ENCODE measurements at regions not wholly inside any gene's neighbourhood (a gene's known extent, or its start where the extent isn't known, plus 50 kb on each side); places are given as distances from the start of the nearest gene placed in this dataset.

DNA sequence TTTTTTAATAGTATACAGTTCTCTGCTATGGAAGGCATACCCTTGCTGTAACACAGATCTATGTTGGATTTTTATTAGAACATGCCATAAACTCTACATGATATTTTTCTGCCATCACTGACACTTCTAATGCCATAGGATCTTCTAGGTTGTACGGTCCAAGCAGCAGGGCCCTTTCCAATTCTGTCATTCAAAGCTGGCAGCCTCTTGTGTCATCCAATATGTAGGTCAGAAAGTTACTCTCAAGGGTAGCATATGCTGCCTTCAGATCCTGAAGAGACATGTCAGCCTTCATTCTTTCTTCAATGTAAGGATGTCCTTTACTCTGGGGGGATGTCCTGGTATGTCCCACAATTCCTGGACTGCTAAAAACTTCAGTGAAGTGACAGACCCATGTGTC, 629.2 kb upstream of the USP24 start:
- in situ Hi-C loops (cut with MboI; ENCODE audit: low sequenced_read_pairs, unreplicated experiment), result no loop called here
- DNase-seq (ENCODE audit: low spot score), result peak; percentile 5
- TF ChIP-seq, protein P1, sequence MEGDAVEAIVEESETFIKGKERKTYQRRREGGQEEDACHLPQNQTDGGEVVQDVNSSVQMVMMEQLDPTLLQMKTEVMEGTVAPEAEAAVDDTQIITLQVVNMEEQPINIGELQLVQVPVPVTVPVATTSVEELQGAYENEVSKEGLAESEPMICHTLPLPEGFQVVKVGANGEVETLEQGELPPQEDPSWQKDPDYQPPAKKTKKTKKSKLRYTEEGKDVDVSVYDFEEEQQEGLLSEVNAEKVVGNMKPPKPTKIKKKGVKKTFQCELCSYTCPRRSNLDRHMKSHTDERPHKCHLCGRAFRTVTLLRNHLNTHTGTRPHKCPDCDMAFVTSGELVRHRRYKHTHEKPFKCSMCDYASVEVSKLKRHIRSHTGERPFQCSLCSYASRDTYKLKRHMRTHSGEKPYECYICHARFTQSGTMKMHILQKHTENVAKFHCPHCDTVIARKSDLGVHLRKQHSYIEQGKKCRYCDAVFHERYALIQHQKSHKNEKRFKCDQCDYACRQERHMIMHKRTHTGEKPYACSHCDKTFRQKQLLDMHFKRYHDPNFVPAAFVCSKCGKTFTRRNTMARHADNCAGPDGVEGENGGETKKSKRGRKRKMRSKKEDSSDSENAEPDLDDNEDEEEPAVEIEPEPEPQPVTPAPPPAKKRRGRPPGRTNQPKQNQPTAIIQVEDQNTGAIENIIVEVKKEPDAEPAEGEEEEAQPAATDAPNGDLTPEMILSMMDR (IDR thresholded peaks at IDR 0.05; ENCODE audit: borderline replicate concordance, control extremely low read depth, extremely low read depth, insufficient read depth, missing control alignments), result no peak

DNA sequence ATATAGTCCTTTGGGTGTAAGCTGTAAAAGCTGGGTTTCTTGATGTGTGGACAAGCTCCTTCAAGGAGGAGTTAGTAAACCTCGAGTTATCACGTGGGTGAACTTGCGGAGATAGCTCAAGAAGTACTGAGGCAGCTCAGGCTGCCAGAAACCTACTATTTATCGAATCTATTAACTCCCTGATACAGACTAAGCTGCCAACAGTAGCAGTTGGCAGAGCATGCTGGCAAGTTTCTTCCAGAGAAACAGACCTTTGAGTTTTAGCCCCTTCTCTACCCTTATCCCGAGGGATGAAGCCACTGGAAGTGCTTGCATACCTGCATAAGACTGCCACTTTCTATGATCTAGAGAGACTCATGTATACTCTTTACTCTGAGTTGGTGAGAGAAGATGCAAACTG, 624.5 kb upstream of the USP24 start:
- DNase-seq (ENCODE audit: low spot score), result no peak
- TF ChIP-seq, protein P1 (IDR thresholded peaks at IDR 0.05; ENCODE audit: borderline replicate concordance, control extremely low read depth, extremely low read depth, insufficient read depth, missing control alignments), result no peak
- in situ Hi-C loops (cut with MboI; ENCODE audit: low sequenced_read_pairs, unreplicated experiment), result no loop called here

DNA sequence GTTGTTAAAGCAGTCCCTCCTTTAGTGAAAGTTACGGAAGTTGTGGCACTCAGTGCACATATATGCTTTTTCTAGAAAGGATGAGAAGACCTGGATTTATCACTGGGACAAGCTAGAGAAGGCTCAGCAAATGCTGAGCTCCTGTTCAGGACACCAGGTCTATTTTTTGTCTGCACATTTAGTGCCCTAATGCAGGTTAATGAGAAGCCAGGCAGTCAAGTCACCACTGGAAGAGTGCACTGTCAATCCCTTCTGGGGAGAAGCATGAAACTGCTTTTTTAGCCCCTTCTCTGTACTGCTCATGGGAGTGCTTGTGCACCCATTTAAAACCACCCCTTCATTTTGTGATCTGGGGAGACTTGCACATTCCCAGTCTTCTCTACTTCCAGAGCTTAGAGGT, 624.1 kb upstream of the USP24 start:
- in situ Hi-C loops (cut with MboI; ENCODE audit: low sequenced_read_pairs, unreplicated experiment), result no loop called here
- TF ChIP-seq, protein P1 (IDR thresholded peaks at IDR 0.05; ENCODE audit: borderline replicate concordance, control extremely low read depth, extremely low read depth, insufficient read depth, missing control alignments), result no peak
- no peak for DNase-seq (ENCODE audit: low spot score)

DNA sequence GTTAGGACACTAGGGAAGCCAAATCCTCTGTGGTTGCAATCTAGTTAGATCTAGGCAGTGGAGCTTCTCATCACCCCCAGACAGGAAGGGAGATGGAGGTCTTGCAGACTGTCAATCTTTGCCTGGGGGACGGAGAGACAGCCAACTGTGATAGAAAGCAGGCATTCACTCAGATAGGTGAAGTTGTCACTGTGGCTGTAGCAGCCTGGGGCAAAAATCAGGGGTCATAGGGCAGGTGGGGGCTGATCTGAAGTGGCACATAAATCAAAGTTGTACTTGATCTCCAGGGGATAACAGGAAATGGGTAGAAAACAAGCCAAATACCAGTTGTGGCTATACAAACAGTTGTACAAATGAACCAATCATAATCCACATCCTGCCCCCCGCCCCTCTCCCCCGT, 620.9 kb upstream of the USP24 start:
- no peak for DNase-seq (ENCODE audit: low spot score)
- in situ Hi-C loops (cut with MboI; ENCODE audit: low sequenced_read_pairs, unreplicated experiment), result no loop called here
- TF ChIP-seq, protein P1 (IDR thresholded peaks at IDR 0.05; ENCODE audit: borderline replicate concordance, control extremely low read depth, extremely low read depth, insufficient read depth, missing control alignments), result no peak

DNA sequence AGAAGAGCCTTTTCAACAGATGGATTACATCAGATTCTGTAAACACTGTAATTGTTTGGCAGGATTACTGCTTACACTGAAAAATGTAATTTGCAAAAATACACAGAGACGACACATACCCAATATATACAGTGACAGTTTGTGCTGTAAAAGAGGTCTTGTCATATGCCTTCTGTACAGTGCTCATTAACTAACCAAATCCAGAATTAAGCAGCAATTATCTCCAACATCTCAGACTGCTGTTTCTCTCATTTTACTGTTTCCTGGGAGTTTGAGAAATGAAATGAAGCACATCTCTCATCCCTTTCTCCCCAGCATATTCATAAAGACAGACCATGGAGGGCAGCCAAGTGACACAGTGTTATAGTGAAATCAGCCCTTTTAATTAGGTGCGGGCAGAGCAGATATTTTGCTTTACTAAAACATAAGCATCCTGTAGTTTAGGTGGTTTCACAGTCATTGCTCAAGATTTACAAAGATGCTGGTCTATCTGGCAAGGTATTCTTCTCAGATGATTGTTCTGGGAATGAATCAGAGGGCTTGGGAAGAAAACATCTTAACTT, 618.4 kb upstream of the USP24 start:
- in situ Hi-C loops (cut with MboI; ENCODE audit: low sequenced_read_pairs, unreplicated experiment), result no loop called here
- no peak for DNase-seq (ENCODE audit: low spot score)
- TF ChIP-seq, protein P1 (IDR thresholded peaks at IDR 0.05; ENCODE audit: borderline replicate concordance, control extremely low read depth, extremely low read depth, insufficient read depth, missing control alignments), result no peak

DNA sequence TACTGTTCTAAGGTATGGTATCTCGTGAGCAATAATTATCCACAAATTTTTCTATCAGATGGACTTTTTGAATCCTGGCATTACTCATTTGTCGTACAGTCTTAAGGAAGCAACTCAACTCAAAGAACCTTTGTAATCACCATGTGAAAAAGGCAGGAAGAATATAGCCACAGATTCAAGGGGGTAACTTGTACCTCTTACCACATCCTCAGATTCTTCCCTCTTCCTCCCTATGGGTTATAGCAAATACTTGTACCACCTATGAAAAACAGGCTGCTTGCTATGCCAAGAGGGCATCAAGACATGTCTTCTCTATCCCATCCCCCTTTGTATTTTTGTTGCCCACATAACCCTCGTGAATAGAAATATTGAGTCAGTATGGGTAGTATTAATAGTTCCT, 616.6 kb upstream of the USP24 start:
- TF ChIP-seq, protein P1 (IDR thresholded peaks at IDR 0.05; ENCODE audit: borderline replicate concordance, control extremely low read depth, extremely low read depth, insufficient read depth, missing control alignments), result no peak
- in situ Hi-C loops (cut with MboI; ENCODE audit: low sequenced_read_pairs, unreplicated experiment), result no loop called here
- no peak for DNase-seq (ENCODE audit: low spot score)

DNA sequence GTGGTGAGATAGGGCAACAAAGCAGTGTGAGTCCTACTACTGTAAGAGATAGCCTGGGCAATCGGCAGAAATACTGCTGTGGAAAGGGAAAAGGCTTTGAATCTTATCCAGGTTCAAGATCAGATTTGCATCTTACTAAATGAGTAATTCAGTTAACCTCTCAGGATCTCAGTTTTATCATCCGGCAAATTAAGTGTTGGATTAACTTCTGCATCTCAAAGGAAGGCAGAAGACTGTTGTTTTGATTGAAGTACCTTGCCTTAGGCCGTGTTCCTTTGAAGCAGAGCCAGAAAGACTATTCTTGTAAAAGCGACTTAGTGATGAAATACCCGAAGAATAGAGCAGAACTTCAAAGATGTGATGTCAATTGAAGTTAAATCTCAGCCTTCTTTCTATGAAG, 612.9 kb upstream of the USP24 start:
- TF ChIP-seq, protein P1 (IDR thresholded peaks at IDR 0.05; ENCODE audit: borderline replicate concordance, control extremely low read depth, extremely low read depth, insufficient read depth, missing control alignments), result no peak
- in situ Hi-C loops (cut with MboI; ENCODE audit: low sequenced_read_pairs, unreplicated experiment), result no loop called here
- no peak for DNase-seq (ENCODE audit: low spot score)

All from GM13976 (cell line).